OCI-LY1 (cell line): ENCODE measurements at regions not wholly inside any gene's neighbourhood (a gene's known extent, or its start where the extent isn't known, plus 50 kb on each side); places are given as distances from the start of the nearest gene placed in this dataset.

ENCODE experiments used
- H2AFZ ChIP-seq: fragments of 200-600 bp; sonication (generic), shearing (Covaris generic); 2 replicates; pipeline ENCODE4 v1.6.0; 2014; ENCODE audit warnings: antibody characterized with exemption, mild to moderate bottlenecking, low read length
- H3F3A ChIP-seq: fragments of 200-600 bp; sonication (generic), shearing (Covaris generic); 2 replicates; pipeline ENCODE4 v1.6.0; 2014; ENCODE audit warnings: mild to moderate bottlenecking, antibody characterized with exemption, low read length, moderate library complexity; ENCODE audit not compliant: insufficient read depth
- H3K27ac ChIP-seq: fragments of 200-600 bp; sonication (generic); 2 replicates; pipeline ENCODE4 v1.5.1; 2014; ENCODE audit warnings: low read length, mixed run types, mild to moderate bottlenecking, low read depth; ENCODE audit not compliant: poor library complexity, severe bottlenecking
- H3K27me3 ChIP-seq: fragments of 200-600 bp; sonication (generic); 2 replicates; pipeline ENCODE4 v1.6.0; 2014; ENCODE audit warnings: antibody characterized with exemption, mild to moderate bottlenecking, low read length, moderate library complexity; ENCODE audit not compliant: insufficient read depth
- H3K36me3 ChIP-seq: fragments of 200-600 bp; sonication (generic); 2 replicates; pipeline ENCODE4 v1.6.1; 2014; ENCODE audit warnings: mild to moderate bottlenecking, antibody characterized with exemption, low read length, moderate library complexity, mixed read lengths; ENCODE audit not compliant: insufficient read depth
- H3K4me1 ChIP-seq: fragments of 200-600 bp; sonication (generic); 2 replicates; pipeline ENCODE4 v1.5.1; 2014; ENCODE audit warnings: mild to moderate bottlenecking, low read length, moderate library complexity; ENCODE audit not compliant: insufficient read depth, severe bottlenecking
- H3K4me2 ChIP-seq: fragments of 200-600 bp; sonication (generic), shearing (Covaris generic); 2 replicates; pipeline ENCODE4 v1.6.1; 2014; ENCODE audit warnings: low read length
- H3K4me3 ChIP-seq: fragments of 200-600 bp; sonication (generic); 2 replicates; pipeline ENCODE4 v1.5.1; 2014; ENCODE audit warnings: low read length, low read depth, mild to moderate bottlenecking, mixed read lengths; ENCODE audit not compliant: poor library complexity, severe bottlenecking
- H3K79me2 ChIP-seq: fragments of 200-600 bp; shearing (Covaris generic); 2 replicates; pipeline ENCODE4 v1.6.1; 2016; ENCODE audit warnings: mixed run types, low read length, mixed read lengths; ENCODE audit not compliant: insufficient read depth
- H3K9ac ChIP-seq: fragments of 200-600 bp; sonication (generic), shearing (Covaris generic); 2 replicates; pipeline ENCODE4 v1.6.1; 2014; ENCODE audit warnings: mild to moderate bottlenecking, low read length, mixed read lengths
- H3K9me2 ChIP-seq: fragments of 200-600 bp; sonication (generic), shearing (Covaris generic); 2 replicates; pipeline ENCODE4 v1.6.1; 2014; ENCODE audit warnings: low read depth, mild to moderate bottlenecking, low read length, mixed read lengths
- H3K9me3 ChIP-seq: fragments of 200-600 bp; shearing (Covaris generic); 2 replicates; pipeline ENCODE4 v1.6.1; 2014; ENCODE audit warnings: low read length, mixed read lengths
- H4K20me1 ChIP-seq: fragments of 200-600 bp; sonication (generic), shearing (Covaris generic); 2 replicates; pipeline ENCODE4 v1.6.0; 2016; ENCODE audit warnings: mild to moderate bottlenecking, low read length; ENCODE audit not compliant: insufficient read depth
- CTCF ChIP-seq: fragments of 200-600 bp; sonication (generic), shearing (Covaris generic); IDR thresholded peaks from 2 replicates; pipeline ENCODE4 v1.5.1; 2017; ENCODE audit warnings: mild to moderate bottlenecking, antibody characterized with exemption, low read length, moderate library complexity, mixed read lengths
- EZH2 ChIP-seq: fragments of 200-600 bp; sonication (generic), shearing (Covaris generic); IDR thresholded peaks from 2 replicates; pipeline ENCODE4 v1.8.0; 2017; ENCODE audit warnings: borderline replicate concordance, mixed run types, mild to moderate bottlenecking, antibody characterized with exemption, low read length, moderate library complexity, mixed read lengths

- Histone ChIP-seq H3K9ac (no peak overlapping the region), H3K27ac (no peak overlapping the region), H3K36me3 (no peaks in the 10 kb centered on the region), H2AFZ (no peak overlapping the region), H3K4me3 (no peak overlapping the region), H3K4me1 (no peaks in the 10 kb centered on the region), H3K27me3 (no peaks in the 10 kb centered on the region), H3K79me2 (no peaks in the 10 kb centered on the region), H3F3A (no peaks in the 10 kb centered on the region), H3K9me3 (no peaks in the 10 kb centered on the region), H4K20me1 (no peaks in the 10 kb centered on the region), H3K9me2 (no peaks in the 10 kb centered on the region), H3K4me2 (no peak overlapping the region)
- TF ChIP-seq CTCF (no peak), EZH2 (no peak)
Measured at GRCh38 chr12:107826276-107826675, 51.8 kb downstream of the ASCL4 start.

GRCh38 chr12:107829271-107829670, 54.8 kb downstream of the ASCL4 start:
- Histone ChIP-seq H3K27me3 (no peaks in the 10 kb centered on the region), H2AFZ (no peak overlapping the region), H3K9ac (no peak overlapping the region), H4K20me1 (no peaks in the 10 kb centered on the region), H3K9me3 (no peaks in the 10 kb centered on the region), H3K4me1 (no peaks in the 10 kb centered on the region), H3K79me2 (no peaks in the 10 kb centered on the region), H3K36me3 (no peaks in the 10 kb centered on the region), H3F3A (no peaks in the 10 kb centered on the region), H3K27ac (no peak overlapping the region), H3K9me2 (no peaks in the 10 kb centered on the region), H3K4me2 (no peak overlapping the region), H3K4me3 (no peak overlapping the region)
- no peak for TF ChIP-seq CTCF
- no peak for TF ChIP-seq EZH2

- Histone ChIP-seq H3K4me2 (no peak overlapping the region), H3F3A (no peaks in the 10 kb centered on the region), H3K27ac (no peak overlapping the region), H3K27me3 (no peaks in the 10 kb centered on the region), H2AFZ (no peak overlapping the region), H3K9me3 (no peaks in the 10 kb centered on the region), H3K9ac (no peak overlapping the region), H4K20me1 (no peaks in the 10 kb centered on the region), H3K79me2 (no peaks in the 10 kb centered on the region), H3K36me3 (no peaks in the 10 kb centered on the region), H3K4me3 (no peak overlapping the region), H3K9me2 (no peaks in the 10 kb centered on the region), H3K4me1 (no peaks in the 10 kb centered on the region)
- TF ChIP-seq EZH2 (no peak), CTCF (no peak)
Measured at GRCh38 chr12:107832441-107832840, 57.9 kb downstream of the ASCL4 start.
